Vagina (tissue), 2 donors: ENCODE measurements at regions not wholly inside any gene's neighbourhood (a gene's known extent, or its start where the extent isn't known, plus 50 kb on each side); places are given as distances from the start of the nearest gene placed in this dataset.
"Not testable (repeated sequence)": the region's sequence is repeated elsewhere in the genome, so short reads cannot be mapped to it uniquely, and the experiment has no call there.

ENCODE experiments used
- DNase-seq, 2 donors: peaks; one replicate each; pipeline ENCODE4 v3.0.0-alpha.2; 2017; ENCODE audit errors: extremely low spot score in 2 of 2
- H3K27ac ChIP-seq: fragments of 200-600 bp; sonication (generic); one replicate; pipeline ENCODE4 v1.5.1; 2019
- H3K27me3 ChIP-seq: fragments of 200-600 bp; sonication (generic); one replicate; pipeline ENCODE4 v1.5.1; 2019
- H3K36me3 ChIP-seq, 2 donors: fragments of 200-600 bp; sonication (generic); one replicate each; pipeline ENCODE4 v1.5.1; 2017 to 2019
- H3K4me1 ChIP-seq: fragments of 200-600 bp; sonication (generic); one replicate; pipeline ENCODE4 v1.5.1; 2019
- H3K4me3 ChIP-seq, 2 donors: fragments of 200-600 bp; sonication (generic); 1 replicate in 1 of 2; 2 replicates in 1 of 2; pipeline ENCODE4 v1.5.1; 2016 to 2019
- H3K9me3 ChIP-seq: fragments of 200-600 bp; sonication (generic); one replicate; pipeline ENCODE4 v1.5.1; 2019
- CTCF ChIP-seq, 3 experiments: fragments of 450-650 bp in 2 of 3; fragments of 200-600 bp in 1 of 3; sonication (generic) in 1 of 3; IDR thresholded peaks; one replicate each; pipeline ENCODE4 v1.5.1; 2017 to 2019; ENCODE audit warnings: antibody characterized with exemption in 3 of 3, mild to moderate bottlenecking in 2 of 3, moderate library complexity in 2 of 3
- POLR2A ChIP-seq, 2 donors: fragments of 450-650 bp; IDR thresholded peaks; one replicate each; pipeline ENCODE4 v1.6.1; 2017; ENCODE audit warnings: antibody characterized with exemption in 2 of 2, mild to moderate bottlenecking in 2 of 2, moderate library complexity in 2 of 2
- POLR2AphosphoS5 ChIP-seq, 2 donors: sonication (generic); formaldehyde crosslinking; IDR thresholded peaks; one replicate each; pipeline ENCODE4 v1.9.0; 2017; ENCODE audit warnings: antibody characterized with exemption in 2 of 2, mild to moderate bottlenecking in 2 of 2, low read depth in 1 of 2; ENCODE audit not compliant: insufficient read depth in 1 of 2
- intact Hi-C: fragments of 100-400 bp; cut with DNase I; formaldehyde crosslinking; loops from one replicate; pipeline ENCODE4 v1.15.1; 2023

- H3K36me3 ChIP-seq: no peaks in the 10 kb centered on the region
- TF ChIP-seq POLR2AphosphoS5 (IDR thresholded peaks at IDR 0.05; ENCODE audit: insufficient read depth in 1 of 2, low read depth in 1 of 2) (no peak), CTCF (IDR thresholded peaks at IDR 0.05) (no peak), POLR2A (IDR thresholded peaks at IDR 0.05) (no peak)
- H3K4me1 ChIP-seq: no peaks in the 10 kb centered on the region
- no peaks in the 10 kb centered on the region for H3K9me3 ChIP-seq
- no peak overlapping the region for H3K27ac ChIP-seq
- no peaks in the 10 kb centered on the region for H3K27me3 ChIP-seq
- H3K4me3 ChIP-seq: no peak overlapping the region
- intact Hi-C loops: no loop called here
- DNase-seq: no peak
These were observed 70.2 kb upstream of the PDSS1 start for GRCh38 chr10:26627324-26627723.

GRCh38 chr10:26628395-26628794 is 69.1 kb upstream of the PDSS1 start:
- Histone ChIP-seq H3K4me1 (no peaks in the 10 kb centered on the region), H3K4me3 (no peak overlapping the region), H3K27ac (no peak overlapping the region), H3K9me3 (no peaks in the 10 kb centered on the region), H3K36me3 (no peaks in the 10 kb centered on the region), H3K27me3 (no peaks in the 10 kb centered on the region)
- intact Hi-C loops: no loop called here
- TF ChIP-seq POLR2AphosphoS5 (IDR thresholded peaks at IDR 0.05; ENCODE audit: insufficient read depth in 1 of 2, low read depth in 1 of 2): no peak
- TF ChIP-seq CTCF (IDR thresholded peaks at IDR 0.05): no peak
- TF ChIP-seq POLR2A (IDR thresholded peaks at IDR 0.05): no peak
- no peak for DNase-seq

GRCh38 chr10:26632171-26632570 is 65.3 kb upstream of the PDSS1 start:
- H3K4me1 ChIP-seq, intact Hi-C loops, H3K9me3 ChIP-seq, DNase-seq, H3K36me3 ChIP-seq, H3K4me3 ChIP-seq, H3K27me3 ChIP-seq, H3K27ac ChIP-seq: not testable (repeated sequence)

- DNase-seq, H3K27me3 ChIP-seq, H3K27ac ChIP-seq, H3K4me1 ChIP-seq, H3K36me3 ChIP-seq, H3K9me3 ChIP-seq, intact Hi-C loops, H3K4me3 ChIP-seq: not testable (repeated sequence)
These were observed 63.4 kb upstream of the PDSS1 start for GRCh38 chr10:26634111-26634510.

GRCh38 chr10:26637521-26638275 is 59.8 kb upstream of the PDSS1 start:
- no peaks in the 10 kb centered on the region for H3K4me1 ChIP-seq
- intact Hi-C loops: no loop called here
- H3K27me3 ChIP-seq: no peaks in the 10 kb centered on the region
- DNase-seq: no peak
- TF ChIP-seq POLR2A (IDR thresholded peaks at IDR 0.05): no peak
- TF ChIP-seq POLR2AphosphoS5 (IDR thresholded peaks at IDR 0.05; ENCODE audit: insufficient read depth in 1 of 2, low read depth in 1 of 2): no peak
- TF ChIP-seq CTCF (IDR thresholded peaks at IDR 0.05): no peak
- no peak overlapping the region for H3K4me3 ChIP-seq
- H3K27ac ChIP-seq: no peak overlapping the region
- no peaks in the 10 kb centered on the region for H3K36me3 ChIP-seq
- H3K9me3 ChIP-seq: no peaks in the 10 kb centered on the region

- Histone ChIP-seq H3K9me3 (no peaks in the 10 kb centered on the region), H3K27me3 (no peaks in the 10 kb centered on the region), H3K36me3 (no peaks in the 10 kb centered on the region), H3K4me3 (no peak overlapping the region), H3K4me1 (no peaks in the 10 kb centered on the region), H3K27ac (no peak overlapping the region)
- TF ChIP-seq POLR2A (IDR thresholded peaks at IDR 0.05): no peak
- no peak for TF ChIP-seq CTCF (IDR thresholded peaks at IDR 0.05)
- no peak for TF ChIP-seq POLR2AphosphoS5 (IDR thresholded peaks at IDR 0.05; ENCODE audit: insufficient read depth in 1 of 2, low read depth in 1 of 2)
- intact Hi-C loops: no loop called here
- no peak for DNase-seq
These were observed 57.1 kb upstream of the PDSS1 start for GRCh38 chr10:26640391-26640790.
